NCI-H2107 treated with DMSO at 0.1 percent for 48 hours (cell line): ENCODE measurements at regions not wholly inside any gene's neighbourhood (a gene's known extent, or its start where the extent isn't known, plus 50 kb on each side); places are given as distances from the start of the nearest gene placed in this dataset.
"Not testable (repeated sequence)": the region's sequence is repeated elsewhere in the genome, so short reads cannot be mapped to it uniquely, and the experiment has no call there.

Experiments
- DNase-seq: peaks from one replicate; lab custom pipeline; 2025; ENCODE audit not compliant: unreplicated experiment; lab: John Stamatoyannopoulos, UW

DNA sequence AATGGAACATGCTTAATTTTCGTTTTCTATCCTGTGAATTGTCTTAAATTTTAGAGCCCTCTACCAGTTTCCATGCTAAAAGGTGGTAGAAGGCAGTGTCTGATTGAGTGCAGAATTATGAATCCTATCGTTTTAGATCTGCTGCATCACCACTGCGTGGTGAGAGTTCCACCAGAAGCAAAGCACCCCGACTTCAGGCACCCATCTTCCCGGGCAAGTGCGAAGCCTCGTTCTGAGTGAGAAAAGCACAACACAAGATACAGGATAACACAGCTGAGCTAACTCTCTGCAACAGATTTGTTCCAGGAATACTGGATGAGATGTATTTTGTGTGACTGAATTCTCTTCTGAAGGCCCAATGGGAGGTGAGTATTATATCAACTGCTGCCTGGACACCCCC, 471.5 kb downstream of the EIPR1 start:
- DNase-seq: no peak

DNA sequence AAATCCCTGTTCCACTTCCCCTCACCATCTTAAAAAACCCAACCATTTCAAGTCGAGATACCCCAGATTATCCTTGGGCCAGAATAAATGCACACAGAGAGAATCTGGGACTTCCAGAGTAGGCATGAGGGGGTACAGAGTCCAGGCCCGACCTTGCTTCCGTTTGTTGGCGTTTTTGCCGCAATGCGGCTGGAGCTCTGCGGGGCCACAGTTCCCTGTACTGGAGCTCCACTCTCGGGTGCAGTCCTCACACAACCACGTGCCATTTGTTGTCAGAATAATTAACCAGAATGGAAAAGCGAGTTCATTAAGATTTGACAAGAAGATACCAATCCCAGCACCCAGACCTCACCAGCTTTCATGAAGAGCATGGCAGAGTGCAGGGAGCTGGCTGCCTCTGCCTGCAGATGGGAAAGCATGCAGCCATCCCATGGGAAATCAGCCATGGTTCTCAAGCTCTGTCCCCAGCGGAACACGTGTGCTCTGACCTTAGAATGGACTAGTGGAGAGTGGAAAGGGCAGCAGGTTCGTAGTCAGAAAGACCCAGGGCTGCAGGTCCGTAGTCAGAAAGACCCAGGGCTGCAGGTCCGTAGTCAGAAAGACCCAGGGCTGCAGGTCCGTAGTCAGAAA, 472.8 kb downstream of the EIPR1 start:
- DNase-seq: no peak

DNA sequence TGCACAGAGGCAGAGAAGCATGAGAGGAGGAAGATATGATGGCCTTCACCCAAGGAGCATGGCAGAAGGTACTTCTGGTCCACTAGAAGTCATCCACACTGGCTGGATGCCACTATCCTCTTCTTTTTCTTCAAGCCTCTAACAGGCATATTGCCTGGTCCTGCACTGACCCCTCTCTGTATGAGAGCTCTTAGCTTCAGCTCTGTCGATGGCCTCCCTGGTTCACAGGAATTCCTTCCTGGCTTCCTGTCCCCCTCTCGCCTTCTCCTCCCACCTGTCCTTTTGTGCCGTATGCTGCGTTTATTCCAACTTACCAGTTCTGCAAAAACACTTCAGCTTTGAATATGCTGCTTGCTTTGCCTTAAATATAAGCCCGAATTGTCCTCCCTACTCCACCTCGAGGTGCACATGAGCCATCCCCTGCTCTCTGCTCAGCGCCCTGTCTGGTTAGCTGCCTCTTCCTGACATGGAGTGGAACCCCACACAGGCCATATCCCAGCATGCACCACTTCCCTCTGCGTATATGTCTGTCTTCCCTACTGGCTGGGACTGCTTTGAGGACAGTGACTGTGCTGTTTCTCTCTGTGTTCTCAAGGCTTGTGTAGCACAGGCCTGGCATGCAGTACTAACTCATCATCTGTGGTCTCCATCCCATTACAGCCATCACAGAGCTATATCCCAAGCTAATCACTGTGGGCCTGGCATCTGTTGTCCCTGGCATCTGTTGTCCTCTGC, 474.9 kb downstream of the EIPR1 start:
- DNase-seq: no peak

DNA sequence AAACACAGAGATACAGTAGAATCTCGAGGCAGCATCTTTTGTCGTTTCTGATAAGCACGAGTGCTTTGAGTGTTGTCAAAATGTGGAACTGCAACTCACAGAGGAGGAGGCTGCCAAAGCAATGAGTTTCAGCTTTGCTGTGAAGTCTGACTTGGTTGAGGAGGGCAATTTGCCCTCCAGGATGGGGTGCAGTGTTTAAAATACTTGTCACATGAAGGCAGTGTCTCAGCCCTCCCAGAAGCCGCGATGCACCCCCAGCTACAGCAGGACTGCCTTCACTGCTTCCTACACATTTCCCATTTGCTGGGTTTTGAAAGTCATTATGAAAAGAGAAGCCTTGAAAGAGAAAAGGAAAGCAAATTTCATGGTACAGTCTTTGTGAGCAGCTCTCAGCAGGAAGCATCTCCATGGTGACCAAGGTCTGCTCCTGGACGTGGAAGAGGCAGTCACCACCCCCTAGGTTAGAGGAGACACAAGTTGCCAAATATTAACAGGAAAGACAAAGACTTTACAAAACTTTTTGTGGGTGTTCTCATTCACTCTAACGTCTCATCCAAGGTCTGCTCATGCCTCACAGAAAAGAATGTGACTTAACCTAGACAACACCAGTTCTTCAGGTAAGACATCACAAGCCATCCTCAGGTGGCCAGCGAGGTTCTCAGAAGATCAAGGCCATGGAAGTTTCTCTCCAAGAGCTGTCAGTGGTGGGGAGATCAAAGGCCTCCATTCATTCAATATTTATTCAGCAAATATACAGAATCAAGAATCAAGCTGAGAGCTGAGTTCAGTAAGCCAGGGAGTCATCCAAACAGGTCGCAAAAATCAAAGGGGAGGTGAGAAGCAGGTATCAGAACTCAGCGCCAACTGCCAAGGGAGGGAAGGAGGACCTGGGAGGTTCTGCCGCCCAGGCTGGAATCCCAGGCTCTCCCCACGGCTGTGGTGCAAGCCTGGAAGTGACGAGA, 476.0 kb downstream of the EIPR1 start:
- peak; percentile 25 for DNase-seq

DNA sequence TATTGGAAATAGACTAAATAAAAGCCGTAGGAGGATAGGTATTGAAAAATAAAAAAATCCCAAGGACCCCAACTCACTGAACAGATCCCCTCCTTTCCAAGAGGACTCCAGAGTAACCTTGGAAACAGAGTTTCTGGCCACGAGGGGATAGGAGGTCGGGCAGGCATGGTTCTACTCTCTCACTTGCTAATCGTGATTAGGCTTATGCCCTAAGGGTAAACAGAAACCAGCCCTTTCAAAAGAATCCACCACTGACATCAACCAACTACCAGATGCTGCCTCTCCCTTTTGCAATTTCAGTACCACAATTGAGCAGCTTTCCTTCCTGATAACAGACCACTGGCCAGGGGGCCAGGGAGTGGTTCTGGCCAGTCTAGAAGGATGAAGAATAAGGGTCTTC, 477.8 kb downstream of the EIPR1 start:
- DNase-seq: no peak

DNA sequence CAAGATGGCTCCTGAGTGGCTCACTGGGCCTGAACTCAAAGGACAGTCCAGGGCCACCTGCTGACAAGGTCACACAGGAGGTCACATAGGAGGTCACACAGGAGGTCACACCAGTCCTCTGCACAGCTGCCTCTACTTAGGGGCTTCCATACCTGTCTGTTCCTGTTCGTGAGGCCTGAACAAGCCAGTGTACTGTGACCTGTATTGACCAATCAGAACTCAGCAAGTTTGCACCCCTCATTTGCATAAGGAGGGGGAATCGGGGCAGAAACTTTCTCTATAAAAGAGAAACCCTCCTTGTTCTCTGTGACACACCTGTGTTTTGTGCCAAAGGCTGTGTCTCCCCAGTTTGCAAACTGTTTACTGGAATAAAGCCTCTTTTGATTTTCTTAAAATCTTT, 478.9 kb downstream of the EIPR1 start:
- DNase-seq: no peak

DNA sequence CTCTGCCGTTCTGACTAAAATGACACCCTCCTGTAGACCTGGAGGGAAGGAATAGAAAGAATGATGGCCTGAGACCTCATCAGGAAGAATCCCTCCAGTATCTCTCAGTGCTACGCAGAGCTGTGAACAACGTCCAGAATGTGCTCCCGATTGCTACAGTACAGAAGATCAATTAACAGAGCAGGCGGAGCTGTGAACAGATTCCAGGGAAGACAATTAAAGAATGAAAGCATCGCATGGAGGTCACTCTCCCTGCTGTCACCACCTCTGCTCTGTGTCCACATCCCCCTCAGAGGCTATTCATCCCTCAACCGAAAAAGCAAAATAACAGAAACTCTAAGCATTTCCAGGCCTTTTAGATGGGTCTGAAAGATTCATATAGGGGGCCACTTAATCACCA, 481.0 kb downstream of the EIPR1 start:
- no peak for DNase-seq

DNA sequence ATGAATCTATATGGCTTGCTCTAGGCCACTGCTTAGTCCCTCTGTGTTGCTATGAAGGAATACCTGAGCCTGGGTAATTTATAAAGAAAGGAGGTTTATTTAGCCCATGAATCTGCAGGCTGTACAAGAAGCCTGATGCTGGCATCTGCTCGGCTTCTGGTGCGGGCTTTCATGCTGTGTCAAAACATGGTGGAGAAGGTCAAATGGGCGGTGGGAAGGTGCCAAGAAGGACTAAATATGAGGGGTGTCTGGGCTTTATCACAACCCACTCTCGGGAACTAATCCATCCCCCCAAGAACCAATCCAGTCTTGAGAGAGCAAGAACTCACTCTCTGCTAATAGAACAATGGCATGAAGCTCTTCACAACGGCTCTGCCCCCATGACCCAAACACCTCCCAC, 481.6 kb downstream of the EIPR1 start:
- DNase-seq: no peak

DNA sequence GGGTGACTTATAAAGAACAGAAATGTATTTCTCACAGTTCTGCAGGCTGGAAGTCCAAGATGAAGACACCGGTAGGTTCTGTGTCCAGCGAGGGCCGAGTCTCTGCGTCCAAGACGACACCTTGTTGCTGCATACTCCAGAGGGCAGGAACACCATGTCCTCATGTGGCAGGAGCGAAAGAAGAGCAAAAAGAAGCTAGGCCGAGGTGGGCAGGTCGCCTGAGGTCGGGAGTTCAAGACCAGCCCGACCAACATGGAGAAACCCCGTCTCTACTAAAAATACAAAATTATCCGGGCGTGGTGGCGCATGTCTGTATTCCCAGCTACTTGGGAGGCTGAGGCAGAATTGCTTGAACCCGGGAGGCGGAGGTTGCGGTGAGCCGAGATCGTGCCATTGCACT, 483.6 kb downstream of the EIPR1 start:
- not testable (repeated sequence) for DNase-seq

DNA sequence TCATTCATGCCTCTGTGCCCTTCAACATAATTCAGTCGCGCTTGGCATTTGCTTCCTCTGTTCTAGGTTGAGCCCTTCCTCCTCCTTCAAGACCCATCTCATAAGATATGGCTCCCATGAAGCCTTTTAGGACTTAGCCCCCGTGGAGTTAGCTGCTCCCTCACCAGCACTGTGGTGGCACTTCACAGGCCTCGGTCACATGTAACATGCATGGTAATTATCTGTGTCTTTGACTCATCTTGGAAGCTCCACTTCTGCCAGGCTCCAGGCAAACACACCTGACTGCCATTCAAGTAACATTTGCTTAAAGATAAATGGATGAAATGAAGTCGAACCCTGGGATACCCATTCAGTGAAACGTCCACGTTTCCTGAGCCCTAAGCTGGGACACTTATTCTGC, 484.7 kb downstream of the EIPR1 start:
- no peak for DNase-seq

DNA sequence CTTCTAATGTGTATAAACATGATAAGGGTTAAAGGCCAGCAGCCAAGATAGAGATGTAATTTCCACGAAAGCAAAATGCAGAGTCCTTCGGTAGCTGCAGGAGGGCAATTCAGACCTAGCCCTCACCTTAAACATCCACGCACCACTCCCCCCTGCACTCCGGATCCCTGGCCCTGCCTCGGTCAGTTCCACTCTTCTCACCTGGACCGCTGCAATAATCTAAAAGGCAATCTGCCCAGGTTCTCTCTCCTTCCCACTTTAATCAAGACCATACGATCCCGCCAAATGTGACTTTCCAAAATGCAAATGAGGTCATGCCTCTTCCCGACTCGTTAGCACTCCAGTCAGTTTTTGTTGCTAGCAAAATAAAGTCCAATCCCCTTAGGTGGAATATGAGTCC, 485.2 kb downstream of the EIPR1 start:
- DNase-seq: no peak

DNA sequence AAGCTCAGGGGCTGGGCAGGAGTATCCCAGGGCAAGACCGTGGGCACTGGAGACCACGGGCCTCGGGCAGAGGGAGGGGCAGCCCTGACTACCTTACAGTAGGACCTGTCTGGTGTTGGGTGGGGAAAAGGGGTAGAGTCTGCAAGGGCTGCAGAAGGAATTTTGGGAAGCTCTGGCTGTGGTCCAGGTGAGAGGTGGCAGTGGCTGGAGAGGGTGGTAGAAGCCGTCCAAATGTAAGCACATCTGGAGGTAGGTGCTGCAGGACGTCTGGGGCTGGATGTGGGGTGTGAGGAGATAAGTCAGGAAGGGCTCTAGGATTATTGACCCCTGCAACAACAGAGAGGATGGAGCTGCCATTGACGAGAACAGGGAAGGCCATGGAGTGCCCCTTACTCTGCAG, 486.7 kb downstream of the EIPR1 start:
- DNase-seq: no peak

DNA sequence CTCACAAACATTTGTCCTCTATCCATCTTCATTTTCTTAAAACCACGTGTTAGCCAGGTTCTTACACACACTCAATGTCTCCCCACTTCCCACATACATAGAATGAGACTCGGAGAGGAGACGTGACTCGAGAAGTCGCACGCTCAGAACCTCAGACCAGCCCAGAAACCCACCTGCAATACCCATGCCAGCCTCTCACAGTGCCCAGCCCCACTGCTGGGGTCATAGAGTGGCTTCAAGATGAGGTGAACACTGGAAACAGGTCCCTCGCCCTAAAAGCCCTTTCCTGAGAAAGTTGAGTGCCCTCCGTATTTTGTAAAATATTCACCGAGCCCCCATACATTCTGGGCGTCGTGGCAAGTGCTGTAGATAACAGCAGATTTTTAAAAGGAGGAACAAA, 487.4 kb downstream of the EIPR1 start:
- no peak for DNase-seq

DNA sequence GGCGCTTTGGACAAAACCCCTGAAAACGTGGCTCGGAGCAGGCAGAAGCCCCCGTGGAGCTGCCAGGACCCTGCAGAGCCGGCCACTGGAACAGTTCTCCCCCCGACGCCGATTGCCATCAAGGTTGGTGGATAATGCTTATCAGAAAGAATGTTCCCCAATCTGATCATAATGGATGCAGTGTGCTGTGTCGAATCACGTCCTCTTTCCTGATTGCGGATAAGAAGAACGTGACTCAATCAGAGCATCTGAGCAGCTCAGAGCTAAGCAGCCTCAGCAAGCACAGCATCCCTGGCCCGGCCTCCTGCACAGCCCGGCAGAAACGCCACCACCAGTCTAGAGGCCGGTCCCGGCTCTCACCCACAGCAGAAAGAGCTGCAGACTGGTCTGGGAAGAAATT, 488.0 kb downstream of the EIPR1 start:
- no peak for DNase-seq

DNA sequence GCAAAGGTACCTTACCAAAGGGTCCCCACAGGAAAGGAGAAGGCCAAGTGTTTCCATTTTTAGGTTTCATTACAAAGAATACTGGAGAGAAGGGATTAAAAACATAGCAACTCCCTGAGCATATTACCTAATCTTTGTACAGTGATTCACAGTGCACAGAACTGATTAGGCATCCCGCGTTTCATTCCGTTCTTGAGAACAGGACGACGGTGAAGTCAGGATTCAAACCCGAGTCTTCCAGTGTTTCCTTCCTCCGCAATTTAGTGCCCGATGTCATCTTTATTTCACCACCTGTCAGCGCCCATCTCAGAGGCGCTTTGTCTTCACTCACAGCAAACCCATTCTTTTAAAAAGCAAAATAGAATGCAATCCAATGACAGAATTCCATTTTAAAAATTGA, 488.5 kb downstream of the EIPR1 start:
- DNase-seq: no peak

DNA sequence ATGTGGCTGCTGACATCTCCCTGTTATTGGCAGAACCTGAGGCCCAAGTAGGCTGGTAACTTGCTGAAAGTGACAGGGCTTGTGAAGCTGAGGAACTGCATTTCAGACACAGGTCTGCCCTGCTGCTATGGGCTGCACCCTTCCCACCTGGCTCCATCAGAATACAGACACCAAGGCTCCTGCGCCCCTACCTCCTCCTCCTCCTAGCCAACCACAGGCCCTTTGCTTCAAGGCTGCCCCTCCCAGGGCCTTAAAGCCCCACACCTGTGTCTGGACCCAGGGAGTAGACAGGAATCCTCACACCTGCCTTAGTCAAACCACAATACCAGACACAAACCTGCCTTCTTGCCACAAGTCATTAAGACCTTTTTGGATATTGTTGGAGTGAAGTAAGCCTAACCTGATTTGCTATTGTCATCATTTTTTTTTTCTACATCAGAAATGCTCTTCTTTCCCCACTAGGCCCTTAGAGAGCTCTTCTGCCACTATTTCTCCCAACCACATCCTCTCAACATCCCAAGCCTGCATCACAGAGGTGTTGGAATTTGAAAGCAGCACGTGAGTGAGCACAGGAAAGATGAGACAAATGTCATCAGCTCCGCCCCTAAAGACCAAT, 489.7 kb downstream of the EIPR1 start:
- DNase-seq: peak; percentile 81

DNA sequence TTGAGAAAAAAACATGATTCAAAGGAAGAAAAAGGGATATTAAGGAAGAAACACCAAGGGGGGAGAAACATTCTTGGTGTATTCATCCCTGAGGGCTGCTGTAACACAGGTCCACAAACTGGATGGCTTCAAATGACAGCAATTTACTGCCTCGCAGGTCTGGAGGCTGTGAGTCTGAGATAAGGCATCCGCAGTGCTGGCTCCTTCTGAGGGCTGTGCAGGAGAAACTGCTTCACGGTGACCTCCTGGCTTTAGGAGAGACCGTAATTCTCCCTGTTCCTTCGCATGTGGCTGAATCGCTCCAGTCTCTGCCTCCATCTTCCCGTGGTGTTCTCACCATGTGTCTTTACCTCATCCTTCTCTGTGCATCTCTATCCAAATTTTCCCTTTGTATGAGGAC, 490.7 kb downstream of the EIPR1 start:
- DNase-seq: no peak

DNA sequence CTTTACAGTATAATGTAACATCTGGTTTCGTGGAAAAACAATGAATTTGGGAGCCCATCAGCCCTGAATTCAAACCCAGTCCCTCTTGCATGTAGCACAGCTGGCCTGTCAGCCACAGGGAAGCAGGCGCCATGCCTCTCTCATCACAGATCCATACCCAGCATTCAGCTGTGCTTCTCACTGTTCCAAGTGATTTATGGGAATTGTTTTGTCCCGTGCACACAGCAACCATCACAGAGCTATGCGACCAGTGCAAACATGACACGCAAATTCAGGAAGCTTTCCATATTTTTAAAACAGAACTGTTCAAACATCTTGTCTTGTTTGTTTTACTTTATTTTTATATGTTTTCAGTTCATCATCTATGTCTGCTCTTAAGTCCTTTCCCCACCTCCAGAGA, 496.1 kb downstream of the EIPR1 start:
- no peak for DNase-seq

DNA sequence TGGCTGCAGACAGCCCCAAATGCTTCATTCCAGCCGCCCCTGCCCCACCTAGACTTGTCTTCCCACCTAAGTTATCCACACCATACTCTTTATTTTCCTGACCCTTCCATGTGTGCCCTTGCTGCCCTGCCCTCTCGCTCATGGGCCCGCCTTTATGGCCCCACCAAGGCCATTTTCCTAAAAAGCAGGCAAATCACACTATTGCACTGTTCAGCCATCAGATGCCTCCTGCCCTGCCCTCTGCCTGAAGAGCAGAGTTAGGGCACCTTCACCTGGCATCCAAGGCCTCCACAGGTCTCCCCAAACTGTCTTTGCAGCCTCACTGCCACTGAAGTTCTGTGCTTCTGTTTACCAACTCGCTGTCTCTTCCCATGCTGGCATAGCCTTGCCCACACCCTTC, 496.7 kb downstream of the EIPR1 start:
- DNase-seq: no peak

DNA sequence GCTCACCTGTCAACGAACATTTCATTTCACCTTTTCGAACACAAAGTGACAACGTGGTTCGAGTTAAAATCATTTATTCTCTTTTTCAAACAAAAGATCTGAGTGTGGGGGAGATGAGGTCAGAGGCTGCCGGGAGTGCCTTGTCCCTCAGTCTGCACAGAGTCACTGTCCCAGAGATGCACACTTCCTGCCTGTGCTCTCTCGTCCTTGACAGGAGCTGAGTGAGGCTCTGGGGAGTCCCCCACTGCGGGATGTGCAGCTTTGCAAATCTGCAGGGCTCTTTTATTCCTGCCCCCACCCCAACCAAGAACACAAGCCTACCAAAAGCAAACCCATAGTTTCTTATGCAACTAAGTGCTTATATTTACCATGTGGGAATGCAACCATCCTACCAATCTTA, 497.8 kb downstream of the EIPR1 start:
- no peak for DNase-seq

DNA sequence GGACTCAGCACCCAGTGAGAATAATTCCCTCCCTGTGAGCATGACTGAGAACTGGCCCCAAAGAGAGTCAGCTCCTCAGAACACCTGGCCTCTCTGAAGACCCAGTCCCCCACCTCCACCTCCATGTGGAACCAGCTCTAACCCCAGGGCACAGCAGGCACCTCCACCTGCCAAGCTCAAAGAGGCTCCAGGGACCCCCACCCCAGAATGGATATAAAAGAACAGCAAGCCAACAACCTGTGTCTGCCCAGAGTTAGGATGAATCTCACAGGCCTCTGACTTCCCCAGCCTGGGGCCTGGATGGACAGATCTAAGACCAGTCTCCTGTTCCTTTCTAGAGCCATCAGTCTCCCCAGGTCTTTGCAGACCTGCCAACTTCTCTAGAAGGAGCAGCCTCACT, 498.5 kb downstream of the EIPR1 start:
- DNase-seq: no peak

DNA sequence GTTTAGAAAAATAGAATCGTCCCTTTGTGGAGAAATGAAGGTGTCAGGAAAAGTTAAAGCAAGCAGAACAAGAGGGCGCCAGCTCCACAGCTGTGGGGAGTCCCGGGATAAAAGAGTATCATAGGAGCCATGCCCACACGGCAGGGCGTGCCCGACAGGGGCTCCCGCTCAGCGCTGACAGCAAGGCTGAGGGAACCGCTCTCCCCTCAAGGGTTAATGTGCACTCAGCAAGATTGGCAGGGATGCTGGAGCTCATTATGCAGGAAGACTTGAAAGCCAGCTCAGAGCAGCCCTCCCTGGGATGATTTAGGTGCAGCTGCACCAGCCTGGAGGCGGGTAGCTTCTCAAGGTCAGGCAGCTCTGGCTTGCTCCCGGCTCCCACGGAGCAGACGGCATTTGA, 500.2 kb downstream of the EIPR1 start:
- no peak for DNase-seq
